ENCODE measurements at regions not wholly inside any gene's neighbourhood (a gene's known extent, or its start where the extent isn't known, plus 50 kb on each side); places are given as distances from the start of the nearest gene placed in this dataset.

- DNase-seq (ENCODE audit: low spot score), result no peak
Measured at GRCh38 chr3:24835510-24835909, 340.9 kb upstream of the THRB start.

GRCh38 chr3:24837601-24838000 is 343.0 kb upstream of the THRB start:
- DNase-seq (ENCODE audit: low spot score), result no peak

- DNase-seq (ENCODE audit: low spot score), result no peak
Measured at GRCh38 chr3:24838533-24838932, 343.9 kb upstream of the THRB start.

- no peak for DNase-seq (ENCODE audit: low spot score)
Measured at GRCh38 chr3:24843955-24844354, 349.3 kb upstream of the THRB start.

GRCh38 chr3:24845524-24846155 is 351.0 kb upstream of the THRB start:
- no peak for DNase-seq (ENCODE audit: low spot score)

GRCh38 chr3:24846286-24846860 is 351.7 kb upstream of the THRB start:
- DNase-seq (ENCODE audit: low spot score), result no peak

- DNase-seq (ENCODE audit: low spot score), result no peak
Measured at GRCh38 chr3:24850245-24850644, 355.6 kb upstream of the THRB start.

- peak; percentile 100 for DNase-seq (ENCODE audit: low spot score)
Measured at GRCh38 chr3:24853685-24854490, 359.2 kb upstream of the THRB start.

GRCh38 chr3:24854748-24855147 is 360.1 kb upstream of the THRB start:
- peak; percentile 29 for DNase-seq (ENCODE audit: low spot score)

GRCh38 chr3:24857945-24858344 is 363.3 kb upstream of the THRB start:
- no peak for DNase-seq (ENCODE audit: low spot score)

GRCh38 chr3:24863215-24863614 is 368.6 kb upstream of the THRB start:
- DNase-seq (ENCODE audit: low spot score), result no peak

- DNase-seq (ENCODE audit: low spot score), result no peak
Measured at GRCh38 chr3:24867783-24868182, 373.1 kb upstream of the THRB start.

- no peak for DNase-seq (ENCODE audit: low spot score)
Measured at GRCh38 chr3:24881239-24881638, 386.6 kb upstream of the THRB start.

- DNase-seq (ENCODE audit: low spot score), result no peak
Measured at GRCh38 chr3:24886501-24886900, 391.9 kb upstream of the THRB start.

GRCh38 chr3:24890012-24890411 is 395.4 kb upstream of the THRB start:
- DNase-seq (ENCODE audit: low spot score), result no peak

GRCh38 chr3:24899373-24899772 is 404.7 kb upstream of the THRB start:
- no peak for DNase-seq (ENCODE audit: low spot score)

GRCh38 chr3:24899901-24900603 is 405.4 kb upstream of the THRB start:
- DNase-seq (ENCODE audit: low spot score), result no peak

- no peak for DNase-seq (ENCODE audit: low spot score)
Measured at GRCh38 chr3:24905266-24905665, 410.6 kb upstream of the THRB start.

- no peak for DNase-seq (ENCODE audit: low spot score)
Measured at GRCh38 chr3:24907106-24907505, 412.5 kb upstream of the THRB start.

GRCh38 chr3:24911076-24911475 is 416.4 kb upstream of the THRB start:
- no peak for DNase-seq (ENCODE audit: low spot score)

GRCh38 chr3:24915639-24916038 is 421.0 kb upstream of the THRB start:
- DNase-seq (ENCODE audit: low spot score), result no peak

- no peak for DNase-seq (ENCODE audit: low spot score)
Measured at GRCh38 chr3:24917908-24918307, 423.3 kb upstream of the THRB start.
